T-helper 1 cell treated with Interleukin-12 subunit alpha and Interleukin-12 subunit beta and Interleukin-4 antibody, amounts not matched to agents 30 ng/mL and 1 ng/mL, for 36 hours (primary cell): ENCODE measurements at regions not wholly inside any gene's neighbourhood (a gene's known extent, or its start where the extent isn't known, plus 50 kb on each side); places are given as distances from the start of the nearest gene placed in this dataset.
"Not testable (repeated sequence)": the region's sequence is repeated elsewhere in the genome, so short reads cannot be mapped to it uniquely, and the experiment has no call there.

ENCODE experiments used
- intact Hi-C: fragments of 100-400 bp; cut with micrococcal nuclease; formaldehyde crosslinking; loops from one replicate; pipeline ENCODE4 v1.15.1; 2024

DNA sequence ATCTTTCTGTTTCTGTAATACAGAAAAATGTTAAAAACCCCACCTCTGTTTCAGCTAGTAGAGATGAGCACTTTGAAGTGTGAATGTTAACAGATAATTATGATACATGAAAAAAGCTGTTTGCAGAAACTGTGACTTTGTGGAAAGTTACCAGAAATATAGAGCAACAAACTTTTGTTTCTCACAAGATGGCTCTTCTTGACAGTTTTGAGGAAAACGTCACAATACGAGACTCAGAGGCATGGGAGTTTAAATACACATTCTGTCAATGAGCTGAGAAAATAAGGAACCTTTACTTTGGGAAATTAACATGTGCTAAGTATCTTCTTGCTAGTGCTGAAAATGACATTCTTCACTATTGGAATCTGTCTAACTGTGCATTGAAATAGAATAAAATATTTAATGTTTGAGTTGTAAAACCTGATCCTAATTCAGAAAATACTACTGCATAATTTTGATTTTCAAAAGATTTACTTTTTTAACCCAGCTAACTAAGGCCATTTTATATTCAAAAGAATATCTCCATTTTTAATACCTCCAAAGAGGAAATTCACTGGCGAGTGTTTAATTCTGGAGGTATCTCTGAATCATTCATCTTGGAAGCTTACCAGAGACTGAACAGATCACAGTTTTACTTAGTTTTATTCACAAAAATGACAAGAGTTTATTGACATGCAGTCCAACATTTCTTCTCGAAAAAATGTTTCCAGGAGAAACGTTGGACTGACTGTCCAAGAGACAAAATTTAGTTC lies 308.9 kb upstream of the LRFN5 start:
- intact Hi-C loops, result no loop called here

DNA sequence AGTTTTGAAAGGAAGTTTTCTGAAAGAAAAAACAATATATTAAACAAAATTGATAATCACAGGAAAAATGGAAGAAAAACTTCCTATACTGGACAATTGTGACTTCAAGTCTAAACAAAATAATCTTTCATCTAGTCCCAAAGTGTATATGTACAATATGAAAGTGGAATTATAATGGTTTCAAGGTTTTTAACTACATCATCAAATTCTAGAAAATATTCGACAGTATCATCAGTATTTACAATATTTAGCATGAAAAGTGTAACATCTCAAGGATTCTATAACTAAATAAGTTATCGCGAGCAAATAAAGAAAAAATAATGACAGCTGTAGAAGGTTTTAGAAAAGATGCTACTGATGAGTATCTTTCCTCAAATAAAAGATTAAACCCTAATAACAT lies 310.9 kb upstream of the LRFN5 start:
- intact Hi-C loops, result no loop called here

DNA sequence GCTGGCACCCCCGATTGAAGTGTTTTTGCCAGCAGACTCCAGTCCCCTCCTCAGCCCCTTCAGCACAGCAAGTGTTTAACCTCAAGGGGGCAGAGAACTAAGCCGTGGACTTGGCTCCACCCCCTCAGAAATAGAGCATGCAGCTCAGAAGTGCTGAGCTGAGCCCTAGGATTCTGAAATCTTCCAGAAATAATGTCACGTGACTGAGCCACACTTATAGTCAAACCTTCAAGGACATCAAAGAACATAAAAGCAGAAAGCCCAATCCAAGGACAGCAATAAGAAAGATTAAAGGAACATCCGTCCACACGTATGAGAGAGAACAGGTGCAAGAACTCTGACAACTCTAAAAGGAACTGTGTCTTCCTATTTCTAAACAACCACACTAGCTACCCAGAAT lies 317.7 kb upstream of the LRFN5 start:
- intact Hi-C loops, result no loop called here

DNA sequence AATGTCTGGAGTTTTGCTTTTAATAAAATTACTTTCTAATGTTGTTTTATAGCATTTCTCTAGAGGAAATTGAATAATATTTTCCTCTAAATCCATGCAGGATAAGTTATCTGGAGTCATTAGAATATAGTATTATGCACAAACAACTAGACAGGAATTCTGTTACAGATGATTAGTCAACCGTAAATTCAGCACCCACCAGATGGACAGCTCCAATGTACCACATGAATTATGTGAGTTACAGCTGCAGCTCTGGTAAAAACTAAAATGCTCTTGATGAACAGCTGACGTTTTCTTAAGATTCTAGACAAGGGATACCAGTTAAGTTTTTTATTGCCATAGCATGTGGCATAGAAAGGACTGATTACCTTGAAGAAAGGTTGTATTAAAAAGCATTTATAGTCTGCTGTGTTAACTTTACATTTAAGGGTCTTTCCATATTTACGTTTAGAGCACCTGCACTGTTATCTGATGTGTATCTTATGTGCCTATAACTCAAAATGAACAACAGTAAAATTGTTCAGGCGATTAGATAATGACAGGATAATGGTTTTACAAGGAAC lies 321.4 kb upstream of the LRFN5 start:
- intact Hi-C loops, result no loop called here

DNA sequence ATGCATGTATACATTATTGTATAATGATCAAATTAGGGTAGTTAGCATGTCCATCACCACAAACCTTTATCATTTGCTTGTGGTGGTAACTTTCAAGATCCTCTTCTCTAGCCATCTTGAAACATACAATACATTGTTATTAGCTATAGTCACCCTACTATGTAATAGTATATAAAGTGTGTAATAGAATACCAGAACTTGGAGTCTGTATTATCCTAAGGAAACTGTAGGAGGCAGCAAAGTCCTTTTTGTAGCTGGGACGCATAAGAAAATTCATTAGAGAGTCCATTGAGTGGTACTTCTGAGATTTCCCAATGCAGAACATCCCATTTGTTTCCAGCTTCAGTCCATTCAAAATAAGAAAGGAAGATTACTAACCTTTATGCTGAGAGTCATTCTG lies 325.9 kb upstream of the LRFN5 start:
- intact Hi-C loops, result no loop called here

DNA sequence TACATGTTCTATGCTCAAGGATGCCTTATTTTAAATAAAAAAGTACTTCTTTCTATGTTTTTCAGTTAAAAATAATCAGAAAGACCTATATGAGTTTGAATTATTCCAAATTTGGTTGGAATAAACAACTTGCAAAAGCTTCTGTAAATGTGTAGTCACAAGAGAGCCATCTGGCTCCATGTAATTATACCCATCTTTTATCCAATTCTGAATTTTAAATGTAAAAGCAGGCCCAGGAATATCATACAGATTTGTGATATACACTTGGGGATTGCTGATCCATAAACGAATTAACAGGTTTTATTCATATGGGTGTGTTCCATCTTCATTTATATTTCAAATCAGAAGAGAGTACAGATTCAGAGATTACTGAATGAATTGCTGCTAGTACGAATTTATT lies 329.2 kb upstream of the LRFN5 start:
- intact Hi-C loops, result no loop called here

DNA sequence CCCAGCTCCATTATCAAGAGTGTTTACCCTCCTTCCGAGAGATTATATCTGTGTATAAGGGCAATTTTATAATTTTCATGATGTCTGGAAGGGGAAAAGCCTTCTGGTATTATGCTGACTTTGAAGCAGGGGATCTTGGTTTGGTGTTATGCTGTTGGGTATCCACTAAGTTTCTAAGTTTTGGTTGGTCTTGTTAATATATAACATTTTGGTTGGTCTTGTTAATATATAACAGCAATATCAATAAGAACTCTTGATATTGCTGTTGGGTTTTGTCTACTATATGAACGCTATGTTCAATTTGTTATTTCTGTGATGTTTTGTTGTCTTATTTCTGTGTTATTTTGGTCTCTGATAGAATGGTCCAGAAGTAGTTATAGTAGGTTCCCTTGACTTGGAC lies 349.2 kb upstream of the LRFN5 start:
- intact Hi-C loops, result no loop called here

DNA sequence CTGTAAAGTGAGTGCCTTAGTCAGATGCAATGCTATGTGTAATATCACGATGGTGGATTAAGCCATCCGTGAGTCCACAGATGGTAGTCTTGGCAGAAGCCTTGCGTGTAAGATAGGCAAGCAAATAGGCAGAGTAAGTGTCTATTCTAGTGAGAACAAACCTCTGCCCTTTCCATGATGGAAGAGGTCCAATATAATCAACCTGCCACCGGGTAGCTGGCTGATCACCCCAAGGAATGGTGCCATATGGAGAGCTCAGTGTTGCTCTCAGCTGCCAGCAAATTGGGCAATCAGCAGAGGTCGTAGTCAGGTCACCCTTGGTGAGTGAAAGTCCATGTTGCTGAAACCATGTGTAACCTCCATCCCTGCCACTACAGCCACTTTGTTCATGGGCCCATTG lies 371.2 kb upstream of the LRFN5 start:
- intact Hi-C loops, result no loop called here

DNA sequence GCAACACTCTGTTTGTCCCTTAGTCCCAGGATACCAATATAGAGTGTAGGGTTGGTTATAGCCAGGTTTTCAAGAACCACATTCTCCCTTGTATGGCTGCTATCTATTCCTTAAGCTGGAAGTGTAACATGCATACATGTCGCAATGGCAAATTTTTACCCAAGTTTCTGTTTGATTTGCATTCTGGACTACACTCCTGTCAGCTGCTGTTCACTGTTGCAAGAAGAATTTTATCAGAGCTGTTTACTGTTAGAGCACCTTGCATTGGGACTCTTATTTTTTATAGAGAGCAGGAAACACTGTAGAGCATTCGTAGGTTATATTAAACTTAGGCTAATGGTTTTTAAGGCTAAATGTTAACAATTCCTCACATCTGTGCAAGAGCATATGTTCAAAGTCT lies 376.0 kb upstream of the LRFN5 start:
- intact Hi-C loops, result no loop called here

DNA sequence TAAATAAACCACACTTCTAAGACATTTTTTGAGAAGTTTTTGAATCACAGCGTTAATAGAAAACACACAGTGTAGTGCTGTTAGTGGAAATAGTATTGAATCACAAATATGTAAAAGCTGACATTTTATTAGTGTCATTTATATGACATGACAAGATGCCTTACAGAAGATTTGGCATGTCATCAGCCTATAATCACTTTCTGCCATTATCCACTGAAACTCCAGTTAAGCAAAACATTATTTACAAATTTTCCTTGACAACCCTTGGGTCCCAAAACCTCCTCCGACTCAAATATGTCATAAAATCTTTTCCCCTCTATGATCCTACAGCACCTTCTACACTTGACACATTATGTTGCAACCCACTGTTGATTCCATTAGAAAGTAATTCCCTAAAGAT lies 376.9 kb upstream of the LRFN5 start:
- intact Hi-C loops, result no loop called here

DNA sequence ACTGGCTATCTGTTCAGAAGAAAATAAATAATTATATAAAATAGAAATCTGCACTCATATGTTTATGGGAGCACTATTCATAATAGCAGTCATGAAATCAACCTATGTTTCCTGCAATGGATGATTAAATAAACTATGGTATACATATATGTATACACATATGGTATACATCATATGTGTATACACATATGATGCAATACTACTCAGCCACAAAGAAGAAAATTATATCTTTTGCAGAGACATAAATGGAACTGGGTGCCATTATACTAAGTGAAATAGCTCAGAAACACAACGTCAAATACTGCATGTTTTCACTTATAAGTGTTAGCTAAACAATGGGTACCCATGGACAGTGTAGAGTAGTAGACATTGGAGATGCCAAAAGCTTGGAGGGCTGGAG lies 381.2 kb upstream of the LRFN5 start:
- intact Hi-C loops, result no loop called here

DNA sequence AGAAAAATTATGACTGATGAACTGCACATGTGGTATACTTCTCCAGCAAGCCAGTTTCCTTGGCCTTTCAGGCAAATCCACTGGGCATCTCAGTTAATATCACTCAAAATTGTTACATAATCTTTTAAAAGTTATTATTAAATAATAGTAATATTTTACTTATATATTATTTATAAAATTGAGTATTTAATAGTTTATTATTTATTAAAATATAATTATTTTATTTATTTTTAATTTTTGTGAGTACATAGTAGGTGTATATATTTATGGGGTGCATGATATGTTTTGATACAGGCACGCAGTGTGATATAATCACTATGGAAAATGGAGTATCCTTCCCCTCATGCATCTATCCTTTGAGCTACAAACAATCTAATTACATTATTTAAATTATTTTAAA lies 384.1 kb upstream of the LRFN5 start:
- intact Hi-C loops, result no loop called here

DNA sequence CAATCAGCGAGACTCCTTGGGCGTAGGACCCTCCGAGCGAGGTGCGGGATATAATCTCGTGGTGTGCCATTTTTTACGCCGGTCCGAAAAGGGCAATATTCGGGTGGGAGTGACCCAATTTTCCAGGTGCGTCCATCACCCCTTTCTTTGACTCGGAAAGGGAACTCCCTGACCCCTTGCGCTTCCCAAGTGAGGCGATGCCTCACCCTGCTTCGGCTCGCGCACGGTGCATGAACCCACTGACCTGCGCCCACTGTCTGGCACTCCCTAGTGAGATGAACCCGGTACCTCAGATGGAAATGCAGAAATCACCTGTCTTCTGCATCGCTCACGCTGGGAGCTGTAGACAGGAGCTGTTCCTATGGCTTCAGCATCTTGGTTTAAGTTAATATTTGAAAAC lies 391.7 kb upstream of the LRFN5 start:
- intact Hi-C loops, result not testable (repeated sequence)

DNA sequence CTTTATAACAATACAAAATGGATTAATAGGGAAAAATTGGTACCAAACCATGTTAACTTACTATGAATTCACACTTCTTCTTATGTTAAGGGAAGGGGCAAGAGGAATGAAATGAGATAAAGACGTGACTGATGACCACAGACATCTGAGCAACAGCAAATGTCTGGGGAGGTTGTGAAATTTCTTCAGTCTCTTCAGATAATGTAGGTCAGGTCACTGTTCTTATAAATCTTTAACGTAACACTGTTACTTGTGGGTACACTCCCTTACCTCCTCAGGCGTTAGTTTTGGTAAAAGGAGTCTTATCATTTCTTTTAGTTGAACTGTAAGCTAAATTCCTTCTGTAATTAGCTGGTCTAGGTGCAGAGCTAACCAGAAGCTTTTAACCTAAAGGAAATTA lies 405.0 kb upstream of the LRFN5 start:
- intact Hi-C loops, result no loop called here

DNA sequence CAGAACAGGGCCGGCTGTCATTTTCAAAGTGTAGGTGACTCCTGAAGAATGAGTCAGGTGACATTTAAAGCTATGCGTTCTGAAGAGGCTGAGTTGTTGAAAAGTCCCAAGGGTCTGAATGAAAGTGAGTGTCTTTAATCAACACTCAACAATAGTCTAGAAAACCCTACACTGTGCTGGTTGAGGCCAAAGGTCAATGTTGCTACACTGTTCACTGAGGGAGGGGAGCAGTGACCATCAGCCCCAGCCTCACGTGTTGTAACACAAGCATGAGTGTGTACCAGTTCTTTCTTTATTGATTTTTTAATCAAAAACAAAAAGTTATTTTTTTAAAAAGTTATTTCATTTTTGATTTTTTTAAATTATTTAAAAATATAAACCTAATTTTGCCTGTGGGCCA lies 418.8 kb upstream of the LRFN5 start:
- intact Hi-C loops, result no loop called here

DNA sequence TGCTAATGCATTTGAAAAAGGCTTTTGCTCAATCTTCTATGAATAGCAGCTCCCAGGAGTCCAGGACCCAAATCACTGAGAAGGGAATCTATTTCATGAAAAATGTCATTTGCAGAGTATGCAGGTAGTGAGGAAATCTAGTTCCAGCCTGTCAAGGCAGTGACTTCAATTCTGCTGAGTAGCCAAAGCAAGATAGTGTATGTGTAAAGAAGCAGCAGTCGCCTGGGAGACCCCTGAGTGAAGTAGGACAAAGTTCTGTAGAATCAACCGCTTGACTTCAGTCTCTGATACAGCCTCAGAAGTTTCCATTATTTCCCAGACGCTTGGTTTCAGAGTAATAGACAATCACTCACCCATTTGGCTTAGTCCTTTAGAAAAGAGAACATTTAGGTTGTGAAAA lies 435.6 kb upstream of the LRFN5 start:
- intact Hi-C loops, result no loop called here

DNA sequence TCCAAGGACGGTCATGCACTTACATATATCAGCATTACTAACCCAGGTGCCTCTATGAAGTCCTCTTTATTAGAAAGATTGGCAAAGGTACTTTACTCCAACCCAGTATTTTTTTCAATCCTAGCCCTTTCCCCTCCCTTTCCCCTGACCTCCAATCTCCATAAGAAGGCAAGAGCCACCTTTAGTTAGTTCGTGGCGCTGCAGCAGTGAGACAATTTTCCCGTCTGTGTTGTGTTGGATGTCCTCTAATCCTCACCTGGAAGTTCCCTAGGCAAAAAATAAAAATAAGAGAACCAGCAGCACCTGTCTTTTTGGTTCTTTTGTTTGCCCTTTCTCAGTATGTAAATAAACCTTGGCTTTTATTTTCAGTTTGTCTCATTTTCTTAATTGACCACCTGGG lies 439.6 kb upstream of the LRFN5 start:
- intact Hi-C loops, result no loop called here

DNA sequence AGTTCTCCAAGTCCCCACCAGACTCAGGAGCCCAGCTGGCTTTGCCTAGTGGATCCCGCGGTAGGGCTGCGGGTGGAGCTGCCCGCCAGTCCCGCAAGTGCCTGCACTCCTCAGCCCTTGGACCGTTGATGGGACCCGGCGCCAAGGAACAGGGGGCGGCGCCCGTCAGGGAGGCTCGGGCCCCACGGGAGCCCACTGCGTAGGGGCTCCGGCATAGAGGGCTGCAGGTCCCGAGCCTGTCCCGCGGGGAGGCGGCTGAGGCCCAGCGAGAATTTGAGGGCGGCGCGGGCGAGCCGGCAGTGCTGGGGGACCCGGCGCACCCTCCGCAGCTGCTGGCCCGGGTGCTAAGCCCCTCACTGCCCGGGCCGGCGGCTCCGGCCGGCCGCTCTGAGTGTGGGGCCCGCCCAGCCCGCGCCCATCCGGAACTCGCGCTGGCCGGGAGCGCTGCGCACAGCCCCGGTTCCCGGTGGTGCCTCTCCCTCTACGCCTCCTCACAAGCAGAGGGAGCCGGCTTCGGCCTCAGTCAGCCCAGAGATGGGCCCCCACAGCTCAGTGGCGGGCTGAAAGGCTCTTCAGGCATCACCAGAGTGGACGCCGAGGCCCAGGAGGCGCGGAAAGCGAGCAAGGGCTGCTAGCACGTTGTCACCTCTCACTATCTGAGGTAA lies 452.4 kb upstream of the LRFN5 start:
- intact Hi-C loops, result no loop called here

DNA sequence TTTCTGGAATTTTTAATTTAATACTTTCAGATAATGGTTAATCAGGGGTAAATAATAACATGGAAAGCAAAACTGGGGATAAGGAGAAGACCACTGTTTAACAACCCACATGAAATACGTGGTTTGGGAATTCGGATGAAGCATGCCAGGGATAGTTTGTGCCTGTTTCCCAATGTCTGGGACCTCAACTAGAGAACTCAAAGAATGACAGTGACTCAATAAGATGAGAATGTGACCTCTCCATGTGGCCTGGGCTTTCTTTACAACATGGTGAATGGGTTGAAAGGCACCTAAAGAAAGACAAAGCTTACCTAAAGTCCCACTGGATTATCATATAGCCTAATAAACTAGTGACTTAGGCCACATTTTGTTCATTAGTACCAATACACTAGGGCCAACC lies 460.3 kb upstream of the LRFN5 start:
- intact Hi-C loops, result no loop called here

DNA sequence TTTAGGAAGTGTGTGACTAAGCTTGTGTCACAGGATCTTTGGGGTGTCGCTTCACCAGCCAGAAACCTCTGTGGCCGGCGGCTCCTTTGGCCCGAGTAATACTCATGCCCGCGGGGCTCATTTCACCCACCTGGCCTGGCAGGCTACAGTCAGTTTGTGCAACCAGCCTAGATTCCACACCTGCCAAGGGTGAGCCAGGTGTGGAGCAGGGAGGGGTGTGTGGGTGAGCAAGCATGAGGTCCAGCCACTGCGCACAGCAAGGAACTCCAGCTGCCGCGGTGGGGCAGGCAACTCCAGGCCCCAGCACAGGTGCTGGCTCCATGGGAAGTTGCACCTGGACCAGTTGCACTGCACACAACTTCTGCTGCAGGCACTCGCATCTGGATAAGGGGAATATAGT lies 462.3 kb upstream of the LRFN5 start:
- intact Hi-C loops, result no loop called here

DNA sequence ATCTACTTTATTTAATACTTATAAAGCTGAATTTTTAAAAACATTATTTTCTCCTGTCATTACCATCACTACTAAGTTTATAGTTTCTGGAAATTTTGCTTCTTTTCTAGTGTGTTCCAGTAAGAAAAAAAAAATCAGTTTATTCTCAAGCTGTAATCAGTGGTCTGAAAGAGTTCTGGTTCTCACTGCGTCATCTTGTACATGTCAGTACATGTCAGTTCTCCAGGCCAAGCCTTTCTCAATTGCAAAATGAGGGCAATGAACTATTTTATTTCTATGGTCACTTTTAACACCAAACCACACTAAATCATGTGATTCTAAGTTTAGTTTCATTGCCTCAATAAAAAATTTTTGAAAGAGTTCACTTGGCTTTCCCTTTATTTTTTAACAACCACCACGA lies 468.9 kb upstream of the LRFN5 start:
- intact Hi-C loops, result no loop called here

DNA sequence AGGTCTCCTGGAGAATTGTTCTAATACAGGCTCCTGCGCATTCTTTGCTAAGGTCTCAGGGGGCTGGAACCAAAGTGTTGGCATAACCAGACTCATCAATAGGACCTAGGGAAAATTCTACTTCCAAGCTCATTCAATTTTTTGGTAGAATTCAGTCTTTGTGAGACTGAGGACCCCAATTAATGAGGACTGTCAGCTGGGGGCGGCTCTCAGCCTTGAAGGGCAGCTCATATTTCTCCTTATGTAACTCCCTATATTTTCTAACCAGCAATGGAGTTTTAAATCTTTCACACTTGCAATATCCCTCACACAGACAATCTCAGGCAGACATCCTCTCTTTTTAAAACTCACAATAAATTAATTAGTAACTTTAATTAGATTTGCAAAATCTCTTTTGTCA lies 476.4 kb upstream of the LRFN5 start:
- intact Hi-C loops, result no loop called here

DNA sequence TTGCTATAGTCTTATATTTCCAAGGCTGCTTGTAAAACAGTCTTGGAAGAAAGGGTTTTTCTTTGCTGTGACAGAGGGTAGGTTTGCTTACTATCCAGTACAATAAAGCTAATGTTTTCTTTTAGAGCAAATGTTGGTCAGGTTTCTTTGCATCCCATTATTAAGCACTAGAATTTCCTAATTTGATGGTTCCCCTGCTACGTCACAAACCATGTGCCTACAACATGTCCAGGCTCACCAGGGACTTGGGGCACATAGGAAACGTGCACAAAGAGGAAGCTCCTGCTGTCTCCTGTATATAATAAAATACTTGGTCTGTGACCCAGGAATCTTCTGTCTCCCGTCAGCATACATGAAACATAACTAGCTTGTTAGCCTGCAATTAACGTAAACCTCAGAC lies 486.3 kb upstream of the LRFN5 start:
- intact Hi-C loops, result no loop called here
